Sigmoid colon (tissue), 3 donors: ENCODE measurements at regions not wholly inside any gene's neighbourhood (a gene's known extent, or its start where the extent isn't known, plus 50 kb on each side); places are given as distances from the start of the nearest gene placed in this dataset.

Experiments
- CTCF ChIP-seq, 4 experiments: fragments of 450-650 bp in 3 of 4; fragments of 200-600 bp in 1 of 4; IDR thresholded peaks; one replicate each; pipeline ENCODE4 v1.5.1; 2016 to 2019; ENCODE audit warnings: antibody characterized with exemption in 4 of 4, mild to moderate bottlenecking in 3 of 4, moderate library complexity in 2 of 4
- POLR2A ChIP-seq, 2 donors: fragments of 450-650 bp; IDR thresholded peaks; one replicate each; pipeline ENCODE4 v1.6.1; 2016; ENCODE audit warnings: antibody characterized with exemption in 2 of 2, mild to moderate bottlenecking in 2 of 2, moderate library complexity in 2 of 2

GRCh38 chr21:16389643-16390042 lies 659.9 kb downstream of the USP25 start:
- TF ChIP-seq CTCF (IDR thresholded peaks at IDR 0.05) (no peak), POLR2A (IDR thresholded peaks at IDR 0.05) (no peak)
